GM18499 (cell line): ENCODE measurements at regions not wholly inside any gene's neighbourhood (a gene's known extent, or its start where the extent isn't known, plus 50 kb on each side); places are given as distances from the start of the nearest gene placed in this dataset.
"Not testable (repeated sequence)": the region's sequence is repeated elsewhere in the genome, so short reads cannot be mapped to it uniquely, and the experiment has no call there.

Experiments
- ATAC-seq: cut with Tn5 transposase; IDR thresholded peaks from one replicate; pipeline ENCODE4 v1.9.1; 2021; ENCODE audit warnings: moderate number of reproducible peaks; ENCODE audit not compliant: insufficient read depth, unreplicated experiment

- ATAC-seq = no peak
These were observed 122.8 kb downstream of the ZC4H2 start for GRCh38 chrX:64853424-64853823.

- ATAC-seq = no peak
These were observed 125.7 kb downstream of the ZC4H2 start for GRCh38 chrX:64850371-64851082.

- no peak for ATAC-seq
These were observed 133.0 kb downstream of the ZC4H2 start for GRCh38 chrX:64843224-64843623.

- peak; percentile 58 for ATAC-seq
These were observed 133.8 kb downstream of the ZC4H2 start for GRCh38 chrX:64842492-64842891.

GRCh38 chrX:64805683-64806082, 170.6 kb downstream of the ZC4H2 start:
- no peak for ATAC-seq

GRCh38 chrX:64792598-64793337, 183.5 kb downstream of the ZC4H2 start:
- no peak for ATAC-seq

GRCh38 chrX:64782923-64783322, 193.3 kb downstream of the ZC4H2 start:
- ATAC-seq = no peak

GRCh38 chrX:64758047-64758446, 218.2 kb downstream of the ZC4H2 start:
- ATAC-seq = no peak

GRCh38 chrX:64739792-64740378, 236.4 kb downstream of the ZC4H2 start:
- no peak for ATAC-seq

- no peak for ATAC-seq
These were observed 277.9 kb downstream of the ZC4H2 start for GRCh38 chrX:64698317-64698716.

- not testable (repeated sequence) for ATAC-seq
These were observed 280.9 kb downstream of the ZC4H2 start for GRCh38 chrX:64695372-64695771.

GRCh38 chrX:64662876-64663275, 267.6 kb upstream of the MTMR8 start:
- no peak for ATAC-seq

- not testable (repeated sequence) for ATAC-seq
These were observed 262.0 kb upstream of the MTMR8 start for GRCh38 chrX:64657229-64657628.

- no peak for ATAC-seq
These were observed 247.2 kb upstream of the MTMR8 start for GRCh38 chrX:64642482-64642881.
